ENCODE measurements at regions not wholly inside any gene's neighbourhood (a gene's known extent, or its start where the extent isn't known, plus 50 kb on each side); places are given as distances from the start of the nearest gene placed in this dataset.

GRCh38 chr2:121969766-121970639 lies 214.6 kb downstream of the TSN start:
- Histone ChIP-seq H3K27me3 (replicated peaks) (peaks cover 13% of the 10 kb centered on the region), H3K4me3 (no peak overlapping the region)

GRCh38 chr2:121972203-121972602 lies 216.8 kb downstream of the TSN start:
- Histone ChIP-seq H3K4me1 (replicated peaks) (no peaks in the 10 kb centered on the region), H3K4me3 (no peak overlapping the region), H3K27ac (no peak overlapping the region), H3K27me3 (replicated peaks) (peaks cover 13% of the 10 kb centered on the region), H3K9me3 (replicated peaks) (no peaks in the 10 kb centered on the region), H3K36me3 (no peaks in the 10 kb centered on the region)
- no peak for DNase-seq (ENCODE audit: low read depth in 1 of 2, low spot score in 2 of 2)

More at GRCh38 chr2:121969766-121970639, 214.6 kb downstream of the TSN start:
- Histone ChIP-seq H3K36me3 (no peaks in the 10 kb centered on the region), H3K27ac (no peak overlapping the region), H3K4me1 (replicated peaks) (no peaks in the 10 kb centered on the region), H3K9me3 (replicated peaks) (no peaks in the 10 kb centered on the region)
- DNase-seq (ENCODE audit: low read depth in 1 of 2, low spot score in 2 of 2): no peak

DNA sequence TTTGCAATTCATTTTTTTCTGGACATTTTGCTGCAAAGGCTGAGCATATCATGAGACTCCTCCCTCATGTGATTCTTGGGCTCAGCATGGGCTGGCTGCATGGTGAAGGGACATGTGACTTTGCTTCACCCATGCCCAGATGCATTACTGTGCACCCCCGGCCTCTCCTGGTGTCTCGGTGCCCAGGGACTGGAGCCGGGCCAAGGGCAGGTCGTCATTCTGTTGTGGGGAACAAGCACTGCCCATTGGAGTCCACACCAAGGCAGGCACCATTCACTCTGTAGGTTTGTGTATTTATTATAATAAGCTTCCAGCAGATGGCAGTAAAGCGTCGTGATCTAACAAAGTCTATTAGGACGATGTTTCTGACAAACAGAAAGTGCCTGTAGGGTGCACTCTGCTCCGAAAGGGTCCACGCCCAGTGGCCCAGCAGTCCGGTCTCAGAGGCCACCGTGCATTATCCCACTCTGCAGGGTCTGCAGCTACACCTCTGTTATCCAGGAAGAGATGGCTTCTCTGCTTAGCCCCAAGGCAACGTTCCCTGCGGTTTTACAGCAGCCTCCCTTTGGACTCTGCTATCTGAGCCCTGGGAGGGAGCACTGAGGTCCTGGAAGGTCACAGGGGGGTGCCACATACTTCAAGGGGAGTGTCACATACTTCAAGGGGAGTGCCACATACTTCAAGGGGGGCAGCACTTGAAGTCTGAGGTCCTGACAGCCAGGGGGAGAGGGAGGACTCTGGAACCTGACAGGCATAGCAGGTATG lies 219.6 kb downstream of the TSN start:
- Histone ChIP-seq H3K36me3 (no peaks in the 10 kb centered on the region), H3K9me3 (replicated peaks) (no peaks in the 10 kb centered on the region), H3K4me1 (replicated peaks) (no peaks in the 10 kb centered on the region), H3K27ac (no peak overlapping the region), H3K4me3 (no peak overlapping the region; the same call in 1 of the 2 replicates), H3K27me3 (replicated peaks) (peaks cover 4% of the 10 kb centered on the region; the same call in 1 of the 2 replicates)
- DNase-seq (ENCODE audit: low read depth in 1 of 2, low spot score in 2 of 2): peak; percentile 50 to 51

- Histone ChIP-seq H3K27me3 (replicated peaks) (no peaks in the 10 kb centered on the region), H3K27ac (no peak overlapping the region), H3K9me3 (replicated peaks) (no peaks in the 10 kb centered on the region), H3K4me3 (no peak overlapping the region), H3K36me3 (no peaks in the 10 kb centered on the region), H3K4me1 (replicated peaks) (no peaks in the 10 kb centered on the region)
- DNase-seq (ENCODE audit: low read depth in 1 of 2, low spot score in 2 of 2): no peak
These were observed 221.5 kb downstream of the TSN start for GRCh38 chr2:121976926-121977325.

- Histone ChIP-seq H3K4me3 (no peak overlapping the region), H3K27me3 (replicated peaks) (no peaks in the 10 kb centered on the region), H3K36me3 (no peaks in the 10 kb centered on the region), H3K4me1 (replicated peaks) (no peaks in the 10 kb centered on the region), H3K27ac (no peak overlapping the region), H3K9me3 (replicated peaks) (no peaks in the 10 kb centered on the region)
- no peak for DNase-seq (ENCODE audit: low read depth in 1 of 2, low spot score in 2 of 2)
These were observed 221.9 kb downstream of the TSN start for GRCh38 chr2:121977326-121977725.

- DNase-seq (ENCODE audit: low read depth in 1 of 2, low spot score in 2 of 2): no peak
- Histone ChIP-seq H3K4me1 (replicated peaks) (no peaks in the 10 kb centered on the region), H3K27me3 (replicated peaks) (0 out of 2 replicates have a peak, but pooled peaks cover 3% of the 10 kb centered on the region), H3K9me3 (replicated peaks) (no peaks in the 10 kb centered on the region), H3K27ac (no peak overlapping the region), H3K36me3 (no peaks in the 10 kb centered on the region), H3K4me3 (no peak overlapping the region)
These were observed 237.2 kb downstream of the TSN start for GRCh38 chr2:121992700-121993099.

DNA sequence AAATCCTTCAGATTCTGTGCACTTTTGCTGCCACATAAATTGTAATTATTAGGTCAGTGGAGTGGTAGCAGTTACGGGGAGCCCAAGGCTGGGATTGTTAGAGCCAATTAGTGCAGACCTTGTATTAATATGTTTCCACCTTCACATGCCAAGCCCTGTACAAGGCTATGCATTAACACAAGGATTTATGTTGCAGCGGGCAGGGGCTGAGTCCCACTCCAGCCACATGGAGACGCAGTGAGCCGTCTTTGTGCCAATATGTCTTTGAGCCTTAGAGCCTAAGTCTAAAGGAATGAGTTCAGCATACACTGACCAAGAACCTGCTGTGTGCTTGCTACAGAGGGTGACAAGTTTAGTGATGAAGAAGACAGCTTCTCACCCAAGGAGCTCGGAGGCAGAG lies 238.2 kb downstream of the TSN start:
- no peaks in the 10 kb centered on the region for H3K4me1 ChIP-seq (replicated peaks)
- 0 out of 2 replicates have a peak, but pooled peaks cover 3% of the 10 kb centered on the region for H3K27me3 ChIP-seq (replicated peaks)
- no peak for DNase-seq (ENCODE audit: low read depth in 1 of 2, low spot score in 2 of 2)
- H3K27ac ChIP-seq: no peak overlapping the region
- no peaks in the 10 kb centered on the region for H3K9me3 ChIP-seq (replicated peaks)
- no peaks in the 10 kb centered on the region for H3K36me3 ChIP-seq
- no peak overlapping the region for H3K4me3 ChIP-seq

DNA sequence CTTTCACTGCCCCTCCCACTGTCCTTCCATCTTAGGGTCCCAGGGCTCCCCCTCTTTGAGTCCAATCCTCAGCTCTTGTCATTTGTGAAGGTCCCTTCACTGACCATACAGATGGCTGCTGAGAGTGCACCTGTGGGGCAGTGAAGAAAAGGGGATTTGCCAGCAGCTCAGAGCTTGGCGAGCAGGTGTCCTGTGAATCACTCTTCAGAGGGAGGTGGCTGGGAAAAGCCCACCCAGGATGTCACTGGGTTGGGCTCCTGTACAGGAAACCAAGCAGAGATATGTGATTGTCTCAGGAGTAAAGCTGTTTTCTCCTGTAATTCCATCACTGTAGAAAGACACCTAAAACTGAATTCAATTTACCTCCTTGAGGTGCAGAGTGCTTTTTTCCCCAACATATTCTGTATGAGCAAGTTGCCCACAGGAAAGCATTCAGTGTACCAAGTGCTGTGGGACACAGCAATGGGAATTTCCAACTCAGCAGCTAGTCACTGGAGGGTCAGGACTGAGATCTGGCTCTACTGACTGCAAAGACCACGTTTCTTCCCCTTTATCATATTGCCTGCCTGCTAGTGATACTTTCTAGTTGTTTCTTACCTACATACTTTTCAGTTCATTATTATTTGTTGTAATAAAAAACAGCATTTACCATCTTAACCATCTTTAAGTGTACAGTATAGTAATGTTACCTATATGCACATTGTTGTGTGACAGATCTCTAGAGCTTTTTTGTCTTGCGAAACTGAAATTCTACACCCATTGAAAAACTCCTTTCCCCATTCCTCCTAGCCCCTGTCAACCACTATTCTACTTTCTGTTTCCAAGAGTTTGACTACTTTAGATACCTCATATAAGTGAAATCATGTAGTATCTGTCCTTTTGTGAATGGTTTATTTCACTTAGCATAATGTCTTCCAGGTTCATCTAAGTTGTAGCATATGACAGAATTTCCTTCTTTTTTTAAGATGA lies 239.1 kb downstream of the TSN start:
- no peaks in the 10 kb centered on the region for H3K36me3 ChIP-seq
- H3K4me1 ChIP-seq (replicated peaks): no peaks in the 10 kb centered on the region
- no peak overlapping the region for H3K27ac ChIP-seq

DNA sequence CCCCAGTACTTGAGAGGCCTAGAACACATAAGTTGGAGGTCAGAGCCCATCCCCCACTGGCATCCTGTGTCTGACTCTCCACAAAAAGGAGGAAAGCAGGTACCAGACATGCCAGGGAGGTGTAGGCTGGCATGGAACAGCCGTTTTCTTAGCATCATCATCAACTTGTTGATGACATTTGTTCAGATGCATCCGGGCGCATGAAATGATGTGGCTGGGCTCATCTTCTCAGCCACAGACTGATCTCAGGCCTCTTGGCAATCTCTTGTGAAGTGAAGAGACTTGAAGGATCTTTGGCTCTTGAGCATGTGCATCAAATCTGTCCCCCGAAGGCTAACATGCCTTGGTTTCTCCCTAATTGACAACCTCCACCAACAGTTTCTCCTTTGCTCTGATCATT lies 243.3 kb downstream of the TSN start:
- Histone ChIP-seq H3K27ac (no peak overlapping the region), H3K4me1 (replicated peaks) (no peaks in the 10 kb centered on the region), H3K4me3 (no peak overlapping the region), H3K27me3 (replicated peaks) (no peaks in the 10 kb centered on the region), H3K36me3 (no peaks in the 10 kb centered on the region), H3K9me3 (replicated peaks) (no peaks in the 10 kb centered on the region)
- no peak for DNase-seq (ENCODE audit: low read depth in 1 of 2, low spot score in 2 of 2)

More for the DNA sequence above, 239.1 kb downstream of the TSN start:
- 0 out of 2 replicates have a peak, but pooled peaks cover 3% of the 10 kb centered on the region for H3K27me3 ChIP-seq (replicated peaks)
- DNase-seq (ENCODE audit: low read depth in 1 of 2, low spot score in 2 of 2): peak in 1 of 2 experiments; percentile 19
- H3K4me3 ChIP-seq: no peak overlapping the region
- H3K9me3 ChIP-seq (replicated peaks): no peaks in the 10 kb centered on the region

GRCh38 chr2:121999264-121999663 lies 243.8 kb downstream of the TSN start:
- no peak overlapping the region for H3K27ac ChIP-seq
- DNase-seq (ENCODE audit: low read depth in 1 of 2, low spot score in 2 of 2): no peak

DNA sequence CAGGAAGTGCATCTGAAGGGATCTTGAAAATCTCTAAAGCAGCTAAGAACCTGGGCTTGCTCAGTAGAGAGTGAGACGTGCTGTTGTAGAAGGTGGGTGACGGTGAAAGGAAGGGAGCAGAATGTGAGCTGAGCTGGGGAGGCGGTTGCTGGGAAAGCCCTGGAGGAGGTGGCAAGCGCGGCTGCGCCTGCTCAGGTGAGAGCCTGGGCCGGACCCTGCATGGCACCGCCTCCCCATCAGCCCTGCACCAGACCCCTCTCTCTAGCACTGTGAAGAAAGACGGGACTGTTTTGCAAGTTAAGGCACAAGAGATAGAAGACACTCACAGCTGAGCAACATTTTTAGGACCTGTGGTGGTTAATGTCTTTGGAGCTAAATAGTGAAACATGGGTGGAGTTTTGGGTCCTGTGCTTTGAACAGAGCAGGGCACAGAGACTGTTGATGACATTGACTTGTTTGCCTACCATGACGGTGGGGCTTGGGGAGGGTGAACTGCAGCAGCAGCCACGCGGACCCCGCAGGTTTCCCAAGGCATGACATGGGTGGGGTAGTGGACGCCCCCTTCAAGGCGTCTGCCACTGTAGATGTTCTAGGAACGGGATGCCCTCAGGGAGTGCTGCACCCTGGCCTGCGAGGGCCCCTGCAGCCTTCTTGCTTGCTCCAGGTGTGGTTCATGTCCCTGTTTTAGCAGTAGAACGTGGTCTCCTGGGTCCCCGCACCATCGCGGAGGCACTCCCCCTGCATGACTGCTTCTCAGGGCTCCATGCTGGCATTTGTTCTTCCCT lies 245.3 kb downstream of the TSN start:
- no peak for DNase-seq (ENCODE audit: low read depth in 1 of 2, low spot score in 2 of 2)
- Histone ChIP-seq H3K4me1 (replicated peaks) (no peaks in the 10 kb centered on the region), H3K27ac (no peak overlapping the region), H3K27me3 (replicated peaks) (no peaks in the 10 kb centered on the region; the same call in 1 of the 2 replicates), H3K4me3 (no peak overlapping the region), H3K36me3 (no peaks in the 10 kb centered on the region), H3K9me3 (replicated peaks) (no peaks in the 10 kb centered on the region)

More at GRCh38 chr2:121999264-121999663, 243.8 kb downstream of the TSN start:
- H3K27me3 ChIP-seq (replicated peaks): no peaks in the 10 kb centered on the region; the same call in 1 of the 2 replicates
- H3K36me3 ChIP-seq: no peaks in the 10 kb centered on the region
- H3K4me3 ChIP-seq: no peak overlapping the region
- no peaks in the 10 kb centered on the region for H3K9me3 ChIP-seq (replicated peaks)
- H3K4me1 ChIP-seq (replicated peaks): no peaks in the 10 kb centered on the region

DNA sequence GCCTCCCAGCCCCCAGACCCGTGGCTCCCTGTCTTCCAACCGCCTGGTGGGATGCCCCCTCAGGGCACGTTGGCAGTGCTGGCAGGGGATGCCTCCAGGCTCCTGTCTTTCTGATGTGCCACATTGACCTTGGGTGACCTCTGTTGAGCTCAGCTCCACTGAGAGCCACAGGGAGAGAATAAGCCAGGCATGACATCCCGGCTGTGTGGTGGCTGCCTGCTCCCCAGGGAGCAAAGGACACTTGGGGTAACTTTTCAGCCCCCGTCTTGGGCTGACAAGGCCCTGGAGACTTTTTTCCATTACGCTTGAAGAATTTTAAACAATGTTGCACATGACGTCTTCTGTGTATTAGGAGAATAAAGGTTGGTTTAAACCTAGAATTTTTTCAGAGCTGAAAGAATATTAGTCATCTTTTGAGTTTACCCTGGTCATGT lies 246.0 kb downstream of the TSN start:
- H3K27me3 ChIP-seq (replicated peaks): no peaks in the 10 kb centered on the region; the same call in 1 of the 2 replicates
- no peak for DNase-seq (ENCODE audit: low read depth in 1 of 2, low spot score in 2 of 2)
- no peak overlapping the region for H3K27ac ChIP-seq
- H3K9me3 ChIP-seq (replicated peaks): no peaks in the 10 kb centered on the region
- no peaks in the 10 kb centered on the region for H3K4me1 ChIP-seq (replicated peaks)
- no peaks in the 10 kb centered on the region for H3K36me3 ChIP-seq
- no peak overlapping the region for H3K4me3 ChIP-seq

Data from SJSA1 (cell line).